Adipocyte (in vitro differentiated cells): ENCODE measurements at regions not wholly inside any gene's neighbourhood (a gene's known extent, or its start where the extent isn't known, plus 50 kb on each side); places are given as distances from the start of the nearest gene placed in this dataset.

Experiments used
- DNase-seq: peaks from one replicate; pipeline ENCODE4 v3.0.0-alpha.2; 2015; ENCODE audit warnings: low read depth
- H3K27me3 ChIP-seq: replicated peaks from 2 replicates; pipeline ENCODE4 v1.7.0; 2013; ENCODE audit warnings: mild to moderate bottlenecking, low read length, moderate library complexity; ENCODE audit not compliant: control insufficient read depth, insufficient read depth
- H3K36me3 ChIP-seq: 2 replicates; pipeline ENCODE4 v1.7.0; 2013; ENCODE audit warnings: low read length, mild to moderate bottlenecking, moderate library complexity; ENCODE audit not compliant: control insufficient read depth, insufficient read depth, severe bottlenecking
- H3K4me1 ChIP-seq: 2 replicates; pipeline ENCODE4 v1.7.0; 2013; ENCODE audit warnings: mild to moderate bottlenecking, low read length, moderate library complexity; ENCODE audit not compliant: control insufficient read depth, insufficient read depth
- H3K4me3 ChIP-seq: 2 replicates; pipeline ENCODE4 v1.7.0; 2013; ENCODE audit warnings: mild to moderate bottlenecking, low read length, moderate library complexity
- H3K9ac ChIP-seq: 2 replicates; pipeline ENCODE4 v1.7.0; 2013; ENCODE audit warnings: mild to moderate bottlenecking, low read length, moderate library complexity
- H3K9me3 ChIP-seq: 2 replicates; pipeline ENCODE4 v1.7.0; 2013; ENCODE audit warnings: mild to moderate bottlenecking, low read length, moderate library complexity; ENCODE audit not compliant: control insufficient read depth

DNA sequence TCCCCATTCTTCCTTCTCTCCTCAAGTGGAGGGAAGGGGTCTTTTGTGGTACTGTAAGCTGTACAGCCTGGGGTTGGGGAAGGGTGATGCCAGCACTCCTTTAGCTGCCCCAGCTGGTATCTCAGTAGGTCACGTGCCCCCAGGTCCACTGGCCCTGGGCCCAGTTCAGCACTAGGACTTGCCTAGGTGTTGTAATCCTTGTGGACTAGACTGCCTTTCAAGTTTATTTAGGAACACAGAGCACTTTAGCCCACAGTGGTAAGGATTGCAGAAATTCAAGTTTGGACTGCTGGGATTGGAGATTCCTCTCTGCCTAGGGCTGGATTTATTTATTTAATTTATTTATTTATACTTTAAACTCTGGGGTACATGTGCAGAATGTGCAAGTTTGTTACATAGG, 569.6 kb downstream of the AACS start:
- Histone ChIP-seq H3K4me3 (no peak overlapping the region), H3K4me1 (no peaks in the 10 kb centered on the region), H3K9me3 (peaks cover 7% of the 10 kb centered on the region), H3K9ac (no peak overlapping the region), H3K36me3 (no peaks in the 10 kb centered on the region), H3K27me3 (no peaks in the 10 kb centered on the region)
- DNase-seq: no peak

- no peak overlapping the region for H3K4me3 ChIP-seq
- no peaks in the 10 kb centered on the region for H3K9me3 ChIP-seq
- H3K9ac ChIP-seq: no peak overlapping the region
- no peaks in the 10 kb centered on the region for H3K36me3 ChIP-seq
- H3K27me3 ChIP-seq: no peaks in the 10 kb centered on the region
- no peak for DNase-seq
- no peaks in the 10 kb centered on the region for H3K4me1 ChIP-seq
Observed at GRCh38 chr12:125639826-125640225, 574.6 kb downstream of the AACS start.

GRCh38 chr12:125643055-125643454, 577.8 kb downstream of the AACS start:
- DNase-seq: no peak
- Histone ChIP-seq H3K9me3 (no peaks in the 10 kb centered on the region), H3K27me3 (no peaks in the 10 kb centered on the region), H3K4me3 (no peak overlapping the region), H3K36me3 (no peaks in the 10 kb centered on the region), H3K9ac (no peak overlapping the region), H3K4me1 (no peaks in the 10 kb centered on the region)

GRCh38 chr12:125645724-125646123, 580.5 kb downstream of the AACS start:
- Histone ChIP-seq H3K4me3 (no peak overlapping the region), H3K4me1 (no peaks in the 10 kb centered on the region), H3K36me3 (no peaks in the 10 kb centered on the region), H3K9me3 (no peaks in the 10 kb centered on the region), H3K9ac (no peak overlapping the region), H3K27me3 (no peaks in the 10 kb centered on the region)
- DNase-seq: no peak

GRCh38 chr12:125650587-125650986, 585.4 kb downstream of the AACS start:
- H3K9ac ChIP-seq: no peak overlapping the region
- H3K9me3 ChIP-seq: no peaks in the 10 kb centered on the region
- no peak for DNase-seq
- H3K4me3 ChIP-seq: no peak overlapping the region
- H3K4me1 ChIP-seq: no peaks in the 10 kb centered on the region
- no peaks in the 10 kb centered on the region for H3K27me3 ChIP-seq
- no peaks in the 10 kb centered on the region for H3K36me3 ChIP-seq

DNA sequence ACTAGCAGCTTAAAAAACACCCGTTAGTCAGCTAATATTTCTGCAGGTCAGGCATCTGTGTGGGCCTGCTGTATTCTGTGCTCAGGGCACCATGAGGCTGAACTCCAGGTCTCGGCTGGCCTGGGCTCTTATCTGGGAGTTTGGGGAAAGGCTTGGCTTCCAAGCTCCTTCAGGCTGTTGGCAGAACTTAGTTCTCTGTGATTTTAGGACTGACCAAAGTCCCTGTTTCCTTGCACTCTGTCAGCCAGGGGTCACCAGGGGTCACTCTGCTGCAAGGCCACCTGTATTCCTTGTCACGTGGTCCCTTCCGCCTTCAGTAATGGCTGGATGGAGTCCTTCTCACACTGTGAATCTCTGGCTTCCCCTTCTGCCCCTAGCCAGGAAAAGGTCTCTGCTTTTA, 586.4 kb downstream of the AACS start:
- Histone ChIP-seq H3K27me3 (no peaks in the 10 kb centered on the region), H3K36me3 (no peaks in the 10 kb centered on the region), H3K9me3 (no peaks in the 10 kb centered on the region), H3K4me3 (no peak overlapping the region), H3K4me1 (no peaks in the 10 kb centered on the region), H3K9ac (no peak overlapping the region)
- no peak for DNase-seq

- no peaks in the 10 kb centered on the region for H3K27me3 ChIP-seq
- H3K4me3 ChIP-seq: no peak overlapping the region
- no peaks in the 10 kb centered on the region for H3K9me3 ChIP-seq
- H3K9ac ChIP-seq: no peak overlapping the region
- H3K36me3 ChIP-seq: no peaks in the 10 kb centered on the region
- H3K4me1 ChIP-seq: no peaks in the 10 kb centered on the region
- no peak for DNase-seq
Observed at GRCh38 chr12:125652681-125653080, 587.4 kb downstream of the AACS start.

- DNase-seq: no peak
- Histone ChIP-seq H3K27me3 (no peaks in the 10 kb centered on the region), H3K4me3 (no peak overlapping the region)
Observed at GRCh38 chr12:125657681-125658080, 592.4 kb downstream of the AACS start.

DNA sequence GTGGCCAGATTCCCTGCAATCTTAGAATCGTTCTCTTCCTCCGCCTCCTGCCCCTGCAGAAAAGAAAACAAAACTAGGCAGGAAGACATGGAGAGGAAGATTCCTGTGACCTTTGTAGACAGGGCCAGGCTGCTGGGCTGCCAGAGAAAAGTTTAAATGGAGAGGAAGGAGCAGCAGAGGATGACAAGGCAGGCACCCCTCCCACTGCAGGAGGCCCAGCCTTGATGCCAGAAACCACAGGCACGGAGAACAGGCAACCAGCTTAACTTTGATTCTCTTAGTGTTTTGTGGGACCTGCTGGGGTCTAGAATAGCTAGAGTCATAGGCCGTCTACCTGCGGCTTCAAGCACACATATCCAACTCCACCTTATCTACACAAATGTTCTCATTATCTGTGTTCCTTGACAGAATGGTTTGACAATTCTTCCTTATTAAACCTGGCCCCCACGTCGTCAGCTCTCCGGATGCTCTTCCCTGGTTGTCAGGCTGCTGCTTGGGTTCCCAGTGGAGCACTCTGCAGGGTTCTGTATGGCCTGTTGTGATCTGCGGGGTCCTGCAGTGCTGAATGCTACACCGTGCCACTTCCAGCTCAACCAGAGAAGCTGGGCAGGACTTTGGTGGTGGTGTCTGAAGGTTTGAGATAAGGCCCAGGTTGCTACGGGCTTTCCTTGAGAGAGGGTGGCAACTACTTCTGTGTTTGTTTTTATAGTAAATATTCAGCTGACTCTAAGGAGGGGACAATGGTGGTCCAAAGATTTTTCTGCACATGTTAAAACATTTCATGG, 609.5 kb downstream of the AACS start:
- no peaks in the 10 kb centered on the region for H3K27me3 ChIP-seq
- H3K9me3 ChIP-seq: peaks cover 3% of the 10 kb centered on the region
- H3K36me3 ChIP-seq: no peaks in the 10 kb centered on the region
- no peaks in the 10 kb centered on the region for H3K4me1 ChIP-seq
- no peak for DNase-seq
- no peak overlapping the region for H3K9ac ChIP-seq
- no peak overlapping the region for H3K4me3 ChIP-seq

More at GRCh38 chr12:125657681-125658080, 592.4 kb downstream of the AACS start:
- Histone ChIP-seq H3K4me1 (no peaks in the 10 kb centered on the region), H3K9me3 (peaks cover 2% of the 10 kb centered on the region), H3K36me3 (no peaks in the 10 kb centered on the region), H3K9ac (no peak overlapping the region)

GRCh38 chr12:125676366-125676765, 611.1 kb downstream of the AACS start:
- DNase-seq: no peak
- no peaks in the 10 kb centered on the region for H3K27me3 ChIP-seq
- no peaks in the 10 kb centered on the region for H3K36me3 ChIP-seq
- H3K4me3 ChIP-seq: no peak overlapping the region
- H3K4me1 ChIP-seq: no peaks in the 10 kb centered on the region
- no peak overlapping the region for H3K9ac ChIP-seq
- H3K9me3 ChIP-seq: peaks cover 3% of the 10 kb centered on the region

DNA sequence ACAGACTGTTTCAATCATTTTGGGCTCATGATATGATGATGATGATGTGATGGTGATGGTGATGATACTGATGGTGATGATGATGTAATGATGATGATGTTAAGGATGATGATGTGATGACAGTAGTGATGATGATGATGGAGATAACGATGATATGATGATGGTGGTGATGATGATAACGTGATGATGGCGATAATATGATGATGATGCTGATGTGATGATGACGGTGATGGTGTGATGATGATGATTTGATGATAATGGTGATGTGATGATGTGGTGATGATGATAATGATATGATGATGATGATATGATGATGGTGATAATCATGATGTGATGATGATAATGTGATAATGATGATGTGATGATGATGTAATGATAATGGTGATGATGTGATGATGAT, 612.6 kb downstream of the AACS start:
- DNase-seq: no peak
- Histone ChIP-seq H3K4me1 (no peaks in the 10 kb centered on the region), H3K9ac (no peak overlapping the region), H3K9me3 (peaks cover 3% of the 10 kb centered on the region), H3K27me3 (no peaks in the 10 kb centered on the region), H3K4me3 (no peak overlapping the region), H3K36me3 (no peaks in the 10 kb centered on the region)

GRCh38 chr12:125678589-125678993, 613.4 kb downstream of the AACS start:
- Histone ChIP-seq H3K9me3 (no peaks in the 10 kb centered on the region), H3K9ac (no peak overlapping the region), H3K4me1 (no peaks in the 10 kb centered on the region), H3K36me3 (no peaks in the 10 kb centered on the region), H3K27me3 (no peaks in the 10 kb centered on the region), H3K4me3 (no peak overlapping the region)
- DNase-seq: no peak
